GM12892 (cell line): ENCODE measurements at regions not wholly inside any gene's neighbourhood (a gene's known extent, or its start where the extent isn't known, plus 50 kb on each side); places are given as distances from the start of the nearest gene placed in this dataset.

Experiments used
- POLR2A ChIP-seq: IDR thresholded peaks from 2 replicates; pipeline ENCODE4 v1.6.1; 2011; ENCODE audit warnings: low read depth, low read length, control low read depth
- POLR2AphosphoS5 ChIP-seq: IDR thresholded peaks from 2 replicates; pipeline ENCODE4 v1.6.1; 2011; ENCODE audit warnings: low read depth, low read length, control low read depth
- TAF1 ChIP-seq: IDR thresholded peaks from 2 replicates; pipeline ENCODE4 v1.6.1; 2011; ENCODE audit warnings: low read depth, mild to moderate bottlenecking, control low read depth, low read length, borderline replicate concordance

GRCh38 chr10:31709476-31709875 lies 219.2 kb downstream of the ARHGAP12 start:
- TF ChIP-seq POLR2A (no peak), TAF1 (no peak), POLR2AphosphoS5 (no peak)
